ENCODE measurements at regions not wholly inside any gene's neighbourhood (a gene's known extent, or its start where the extent isn't known, plus 50 kb on each side); places are given as distances from the start of the nearest gene placed in this dataset.
"Not testable (repeated sequence)": the region's sequence is repeated elsewhere in the genome, so short reads cannot be mapped to it uniquely, and the experiment has no call there.

DNA sequence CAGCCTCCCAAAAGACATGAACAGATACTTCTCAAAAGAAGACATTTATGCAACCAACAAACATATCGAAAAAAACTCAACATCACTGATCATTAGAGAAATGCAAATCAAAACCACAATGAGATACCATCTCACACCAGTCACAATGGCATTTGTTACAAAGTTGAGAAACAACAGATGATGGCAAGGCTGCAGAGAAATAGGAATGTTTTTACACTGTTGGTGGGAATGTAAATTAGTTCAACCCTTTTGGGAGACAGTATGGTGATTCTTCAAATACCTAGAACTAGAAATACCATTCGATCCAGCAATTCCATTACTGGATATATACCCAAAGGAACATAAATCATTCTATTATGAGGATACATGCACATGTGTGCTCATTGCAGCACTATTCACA, 1349.2 kb upstream of the GJE1 start:
- DNase-seq, result not testable (repeated sequence)

DNA sequence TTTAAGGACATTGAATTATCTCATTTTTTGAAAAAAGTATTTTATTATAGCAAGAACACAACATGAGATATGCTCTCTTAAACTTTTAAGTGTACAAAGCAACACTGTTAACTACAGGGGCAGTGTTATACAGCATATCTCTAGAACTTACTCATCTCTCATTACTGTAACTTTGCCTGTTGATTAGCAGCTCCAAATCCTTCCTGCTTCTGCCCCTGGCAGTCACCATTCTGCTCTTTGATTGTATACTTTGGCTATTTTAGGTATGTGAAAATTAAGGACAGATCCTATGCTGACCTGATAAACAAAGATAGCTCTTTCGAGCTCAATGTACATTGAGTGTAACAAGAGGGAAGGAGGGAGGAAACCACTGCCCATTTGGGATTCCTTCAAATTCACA, 1349.8 kb upstream of the GJE1 start:
- DNase-seq, result no peak

DNA sequence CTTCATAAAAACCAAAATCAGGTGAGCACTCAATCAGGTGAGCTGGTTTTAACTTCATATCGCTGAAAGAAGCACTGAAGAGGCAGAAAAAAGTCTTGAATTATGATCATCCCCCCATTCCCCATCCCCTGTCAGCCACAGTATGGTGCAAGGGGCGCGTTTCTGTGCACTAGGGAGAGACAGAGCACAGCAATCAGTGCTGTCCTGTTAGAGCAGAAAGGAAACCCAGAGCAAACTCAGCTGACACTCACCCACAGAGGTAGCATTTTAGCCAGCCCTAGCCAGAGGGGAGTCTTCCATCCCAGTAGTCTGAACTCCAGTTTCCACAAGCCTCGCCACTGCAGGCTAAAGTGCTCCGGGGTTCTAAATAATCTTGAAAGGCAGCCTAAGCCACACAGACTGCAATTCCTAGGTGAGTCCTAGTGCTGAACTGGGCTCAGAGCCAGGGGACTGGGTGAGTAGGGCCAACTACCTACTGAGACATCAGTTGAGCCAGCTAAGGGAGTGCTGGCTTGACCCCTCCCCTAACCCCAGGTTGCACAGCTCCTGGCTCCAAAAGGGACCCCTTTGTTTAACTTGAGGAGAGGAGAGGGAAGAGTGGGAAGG, 1352.6 kb upstream of the GJE1 start:
- DNase-seq, result no peak

DNA sequence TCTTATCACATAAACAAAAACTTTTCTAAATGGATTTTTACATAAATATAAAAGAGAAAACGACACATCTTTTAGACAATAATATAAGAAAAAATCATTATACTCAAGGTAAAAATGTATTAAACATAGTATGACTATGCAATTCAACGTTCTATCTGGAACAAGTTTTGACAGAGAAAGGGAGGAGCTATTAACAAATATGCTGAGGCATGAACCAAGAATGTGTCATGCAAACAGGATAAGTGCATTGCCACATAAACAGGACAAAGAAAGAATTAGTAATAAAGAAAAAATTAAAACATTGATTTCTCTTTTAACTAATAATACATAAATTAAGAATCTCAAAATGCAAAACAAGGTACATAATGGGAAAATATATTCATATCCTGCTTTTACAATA, 1353.4 kb upstream of the GJE1 start:
- DNase-seq, result no peak

DNA sequence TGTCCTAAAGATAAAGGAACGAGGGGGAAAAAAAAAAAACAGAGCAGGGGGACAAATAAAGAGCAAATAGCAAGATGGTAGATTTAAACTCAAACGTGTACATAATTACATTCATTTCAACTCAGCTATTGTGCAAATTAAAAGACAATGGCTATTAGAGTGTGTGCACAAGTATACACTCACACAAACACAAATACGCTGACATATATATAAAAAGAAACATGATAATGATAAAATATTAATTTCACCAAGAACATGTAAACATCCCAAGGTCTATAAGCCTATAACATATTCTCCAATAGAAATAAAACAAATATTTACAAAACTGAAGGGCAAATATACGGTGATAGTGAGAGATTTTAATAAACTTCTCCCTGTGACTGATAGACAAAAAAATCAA, 1354.9 kb upstream of the GJE1 start:
- DNase-seq, result no peak

DNA sequence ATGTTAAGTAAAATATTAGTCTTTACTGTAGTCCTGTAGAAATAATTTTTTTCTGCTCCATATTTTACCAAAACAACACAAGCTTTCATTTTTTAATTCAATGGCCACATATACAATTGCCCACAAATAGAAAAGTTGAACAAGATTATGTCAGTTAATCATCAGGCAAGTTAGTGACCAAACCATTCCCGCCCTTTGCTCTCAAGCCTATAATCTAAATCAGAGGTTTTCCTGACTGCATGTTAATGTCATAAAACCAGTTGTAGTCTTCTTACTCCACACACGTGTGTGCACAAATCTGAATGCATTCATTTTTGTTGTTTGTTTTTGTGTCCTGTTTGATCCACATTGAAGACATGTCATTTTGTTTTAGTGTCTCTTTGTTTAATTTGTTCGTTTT, 1357.7 kb upstream of the GJE1 start:
- no peak for DNase-seq

DNA sequence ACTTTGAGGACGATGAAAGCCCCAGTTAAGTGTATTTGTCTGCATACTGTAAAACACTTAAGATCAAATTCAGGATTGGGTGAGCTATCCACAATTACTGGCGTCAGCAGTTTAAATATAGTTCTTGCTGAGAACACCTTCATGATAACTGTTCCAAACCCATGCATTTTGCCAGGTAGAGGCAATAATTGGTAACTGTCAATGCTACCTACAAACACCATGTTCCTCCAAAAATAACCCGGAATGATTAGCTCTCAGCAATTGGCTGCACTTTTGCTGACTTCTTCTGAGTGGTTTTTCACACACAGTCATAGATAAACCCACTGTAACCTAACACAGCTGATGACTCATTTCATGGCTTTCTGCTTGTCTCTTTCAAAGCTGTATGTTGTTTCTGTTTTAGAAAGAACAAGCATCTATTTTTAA, 1358.6 kb upstream of the GJE1 start:
- DNase-seq, result no peak

DNA sequence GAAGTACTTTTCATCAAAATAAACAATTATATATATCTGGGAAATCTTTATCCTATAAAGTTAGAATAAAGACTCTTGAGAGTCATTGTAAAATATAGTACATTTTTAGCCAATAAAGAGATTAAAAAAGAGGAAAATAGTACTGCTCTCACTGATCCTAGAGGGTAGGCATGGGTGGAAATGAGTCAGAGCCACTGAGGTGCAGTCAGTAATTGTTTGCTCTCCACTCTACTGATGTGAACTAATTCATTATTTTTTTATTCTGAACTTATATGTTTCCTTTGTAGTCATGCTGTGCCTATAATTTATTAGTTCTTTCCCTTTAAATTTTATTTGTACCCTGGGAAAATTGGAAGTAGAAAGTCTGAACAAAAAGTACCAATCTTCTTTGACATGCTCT, 1359.4 kb upstream of the GJE1 start:
- no peak for DNase-seq

DNA sequence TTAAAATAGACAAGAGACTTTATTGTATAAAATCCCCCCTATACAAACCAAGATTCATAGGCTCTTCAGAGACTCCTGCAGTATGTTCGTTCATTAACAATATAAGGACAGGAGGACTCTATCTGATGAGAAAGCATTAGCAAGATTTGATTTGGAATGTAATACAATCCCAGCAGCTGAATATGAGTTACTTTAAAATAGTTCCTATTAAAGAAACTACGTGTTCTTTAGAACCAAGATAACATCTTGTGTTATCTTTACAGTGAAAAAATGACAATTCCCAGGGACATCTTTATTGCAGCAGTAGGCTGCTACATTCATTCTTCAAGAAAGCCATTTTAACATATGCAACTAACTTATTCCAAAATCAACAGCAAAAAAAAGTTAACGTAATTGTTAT, 1360.1 kb upstream of the GJE1 start:
- DNase-seq, result no peak

DNA sequence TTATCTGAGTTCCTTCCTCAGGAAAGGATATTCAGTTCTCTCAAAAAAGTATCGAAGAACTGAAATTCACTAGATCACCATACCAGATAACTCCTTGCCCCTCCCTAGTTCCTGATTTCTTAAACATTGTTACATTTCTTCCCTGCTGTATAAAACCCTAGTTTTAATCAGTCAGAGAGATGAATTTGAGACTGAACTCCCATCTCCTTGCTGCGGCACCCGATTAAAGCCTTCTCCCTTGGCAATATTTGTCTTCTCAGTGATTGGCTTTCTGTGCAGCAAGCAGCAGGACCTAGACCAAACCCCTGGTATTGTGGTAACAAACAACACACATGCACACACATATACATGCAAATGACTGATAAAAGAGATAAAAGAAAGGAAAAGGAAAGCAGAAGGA, 1364.6 kb upstream of the GJE1 start:
- DNase-seq, result no peak

DNA sequence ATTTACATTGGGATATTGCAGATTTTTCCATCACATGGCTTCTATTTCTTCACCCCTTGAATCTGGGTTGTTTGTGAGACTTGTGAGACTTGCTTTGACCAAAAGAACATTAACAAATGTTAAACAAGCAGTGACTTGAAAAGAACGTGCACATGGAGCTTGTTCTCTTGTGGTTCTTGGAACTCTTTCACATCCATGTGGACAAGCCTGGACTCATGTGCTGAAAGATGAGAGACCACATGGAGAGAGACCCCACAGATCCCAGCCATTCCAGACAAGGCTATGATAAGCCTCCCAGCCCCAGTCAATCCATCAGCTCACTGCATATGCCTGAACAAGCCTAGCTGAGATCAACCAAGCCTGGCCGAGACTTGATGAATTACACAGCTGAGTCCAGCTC, 1365.7 kb upstream of the GJE1 start:
- DNase-seq, result no peak

DNA sequence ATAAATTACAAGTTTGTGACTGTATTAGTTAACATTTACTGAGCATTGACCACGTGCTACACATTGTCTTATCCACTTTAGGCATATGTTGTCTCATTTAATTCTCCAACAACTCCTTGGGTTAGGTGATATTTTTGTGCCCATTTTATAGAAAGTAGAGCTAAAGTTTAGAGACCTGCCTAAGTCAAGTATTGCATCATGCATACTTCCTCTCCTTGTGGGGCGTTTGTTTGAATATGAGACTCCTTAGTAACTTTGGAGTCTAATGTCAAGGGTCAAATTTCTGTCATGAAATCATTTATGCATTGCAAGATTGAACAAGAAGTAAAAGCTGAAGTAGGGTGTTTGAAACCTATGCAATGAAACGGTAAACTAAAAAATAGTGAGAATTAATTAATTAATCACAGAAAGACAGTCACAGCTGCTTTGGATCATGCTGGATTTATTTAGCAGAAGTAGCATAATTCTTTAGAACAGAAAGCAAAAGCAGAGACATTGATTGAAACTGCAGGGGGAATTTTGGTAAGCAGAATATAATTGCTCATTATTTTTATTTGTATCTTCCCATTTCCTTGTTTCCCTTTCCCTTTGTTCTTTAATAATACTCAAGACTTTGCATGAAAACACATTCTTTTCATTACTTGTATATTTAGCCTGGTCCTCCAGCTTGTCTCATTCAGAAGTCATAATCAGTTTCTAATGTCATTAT, 1374.4 kb upstream of the GJE1 start:
- no peak for DNase-seq

DNA sequence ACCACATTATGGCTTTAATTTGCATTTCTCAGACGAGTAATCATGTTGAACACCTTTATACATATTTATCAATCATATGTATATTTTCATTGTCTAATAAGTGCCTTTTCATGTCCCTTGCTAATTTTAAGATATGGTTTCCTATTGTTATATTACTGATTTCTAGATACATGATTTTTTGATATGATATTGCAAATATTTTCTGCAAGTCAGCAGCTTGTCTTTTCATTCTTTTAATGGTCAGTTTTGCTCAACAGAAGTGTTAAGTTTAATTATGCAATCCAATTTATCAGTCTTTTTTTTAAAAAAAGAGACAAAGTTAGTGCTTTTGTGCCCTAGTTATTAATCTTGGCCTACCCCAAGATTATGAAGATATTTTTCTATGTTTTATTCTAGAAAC, 1377.8 kb upstream of the CITED2 start:
- DNase-seq, result no peak

DNA sequence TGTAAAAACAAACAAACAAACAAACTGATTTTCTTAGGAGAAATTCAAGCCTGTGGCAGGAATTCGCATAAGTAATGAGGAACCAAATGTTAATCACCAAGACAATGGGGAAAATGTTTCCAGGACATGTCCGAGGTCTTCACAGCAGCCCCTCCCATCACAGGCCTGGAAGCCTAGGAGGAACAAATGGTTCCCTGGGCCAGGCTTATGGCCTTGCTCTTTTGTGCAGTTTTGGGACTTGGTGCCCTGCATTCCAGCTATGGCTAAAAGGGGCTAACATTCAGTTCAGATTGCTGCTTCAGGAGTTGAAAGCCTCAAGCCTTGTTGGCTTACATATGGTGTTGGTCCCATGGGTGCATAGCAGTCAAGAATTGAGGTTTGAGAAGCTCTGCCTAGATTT, 1372.7 kb upstream of the CITED2 start:
- no peak for DNase-seq

DNA sequence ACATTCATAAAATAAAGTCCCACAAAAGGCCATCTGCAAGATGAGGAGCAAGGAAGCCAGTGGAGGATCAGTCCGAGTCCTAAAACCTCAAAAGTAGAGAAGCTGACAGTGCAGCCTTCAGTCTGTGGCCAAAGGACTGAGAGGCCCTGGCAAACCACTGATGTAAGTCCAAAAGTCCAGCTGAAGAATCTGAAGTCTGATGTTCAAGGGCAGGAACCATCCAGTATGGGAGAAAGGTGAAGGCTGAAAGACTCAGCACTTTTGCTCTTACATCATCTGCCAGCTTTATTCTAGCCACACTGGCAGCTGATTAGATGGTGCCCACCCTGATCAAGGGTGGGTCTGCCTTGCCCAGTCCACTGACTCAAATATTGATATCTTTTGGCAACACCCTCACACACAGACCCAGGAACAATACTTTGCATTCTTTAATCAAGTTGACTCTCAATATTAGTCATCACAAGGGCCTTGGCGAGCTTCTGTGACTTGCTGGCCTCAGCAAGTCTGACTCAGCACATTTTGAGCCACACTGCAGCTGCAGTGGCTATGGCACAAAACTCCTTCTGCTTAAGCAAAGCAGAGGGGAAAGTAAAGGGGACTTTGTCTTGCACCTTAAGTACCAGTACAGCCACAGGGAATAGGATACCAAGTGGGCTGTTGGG, 1370.3 kb upstream of the CITED2 start:
- DNase-seq, result no peak

DNA sequence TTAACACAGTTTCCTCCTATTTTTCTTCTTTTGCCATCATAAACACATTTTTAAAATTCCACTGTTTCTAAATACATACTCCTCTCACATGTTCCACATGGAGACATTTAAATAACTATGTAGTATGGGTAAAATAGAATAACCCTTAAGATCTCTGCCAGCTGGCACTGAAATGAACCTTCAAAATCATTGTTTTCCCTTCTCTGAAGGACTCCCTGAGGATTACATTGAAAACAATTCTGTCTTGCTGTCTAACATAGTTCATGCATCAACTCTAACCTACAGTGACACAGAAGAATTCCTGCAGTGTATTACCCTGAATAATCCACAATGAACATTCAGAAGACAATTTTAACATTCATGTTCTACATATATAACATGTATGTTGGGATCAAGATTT, 1361.8 kb upstream of the CITED2 start:
- no peak for DNase-seq

DNA sequence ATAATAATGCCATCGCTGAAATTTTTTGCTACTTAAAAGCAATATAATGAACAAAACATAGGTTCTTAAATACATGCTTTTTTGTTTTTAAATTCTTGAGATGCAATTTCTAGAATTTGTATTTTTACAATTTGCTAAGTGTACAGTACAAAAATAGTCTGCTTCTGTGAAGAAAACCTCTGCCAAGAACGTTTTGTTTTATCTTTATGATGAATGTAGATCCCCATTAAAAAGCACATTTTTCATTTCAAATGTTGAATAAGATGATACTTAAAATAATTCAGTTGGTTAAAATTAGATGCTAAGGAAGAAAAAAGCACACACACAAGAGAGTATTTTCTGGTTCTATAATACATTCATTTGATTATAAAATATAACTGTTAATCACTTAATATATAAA, 1358.5 kb upstream of the CITED2 start:
- no peak for DNase-seq

DNA sequence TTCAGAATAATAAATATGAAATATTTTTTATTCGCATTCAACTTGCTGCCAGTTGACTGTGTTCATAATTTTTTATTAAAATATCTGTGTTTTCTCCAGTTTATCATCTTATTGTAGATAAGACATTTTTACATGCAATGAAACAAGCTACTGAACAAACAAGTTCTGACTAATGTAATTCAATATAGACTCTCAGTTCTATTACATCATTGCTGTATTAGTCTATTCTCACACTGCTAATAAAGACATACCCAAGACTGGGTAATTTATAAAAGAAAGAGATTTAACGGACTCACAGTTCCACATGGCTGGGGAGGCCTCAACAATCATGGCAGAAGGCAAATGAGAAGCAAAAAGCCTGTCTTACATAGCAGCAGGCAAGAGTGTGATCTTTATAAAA, 1357.7 kb upstream of the CITED2 start:
- no peak for DNase-seq

DNA sequence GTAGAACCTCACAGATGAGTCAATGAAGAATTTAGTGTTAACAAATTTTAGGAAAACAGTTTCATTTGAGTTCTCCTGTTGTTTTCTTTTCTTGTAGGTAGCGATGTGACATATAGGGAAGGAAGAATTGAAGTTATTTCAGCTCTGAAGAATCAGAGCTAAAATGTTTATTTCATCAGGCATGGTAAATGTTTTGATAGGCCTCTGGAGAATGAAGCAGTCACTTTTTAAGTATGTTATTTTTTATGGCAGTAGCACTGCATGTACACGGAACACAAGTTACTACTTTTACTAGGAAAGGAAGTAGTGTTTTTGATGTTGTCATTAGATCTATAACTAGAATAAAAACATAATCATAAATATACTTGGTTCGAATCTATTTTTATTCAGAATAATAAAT, 1357.3 kb upstream of the CITED2 start:
- DNase-seq, result no peak

DNA sequence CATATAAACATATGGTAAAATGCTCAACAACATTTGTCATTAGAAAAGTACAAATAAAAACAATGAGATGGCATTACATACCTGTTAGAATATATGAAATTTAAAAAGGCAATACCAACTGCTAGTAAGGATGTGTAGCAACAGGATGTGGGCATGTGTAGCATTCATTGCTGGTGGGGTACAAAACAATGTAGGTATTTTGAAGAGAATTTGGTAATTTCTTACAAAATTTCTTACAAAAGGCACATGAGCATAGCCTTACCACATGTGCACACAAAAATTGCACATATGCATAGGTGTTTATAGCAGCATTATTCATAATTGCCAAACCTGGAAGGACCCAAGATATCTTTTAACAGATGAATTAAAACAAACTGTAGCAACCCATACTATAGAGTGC, 1355.1 kb upstream of the CITED2 start:
- no peak for DNase-seq

DNA sequence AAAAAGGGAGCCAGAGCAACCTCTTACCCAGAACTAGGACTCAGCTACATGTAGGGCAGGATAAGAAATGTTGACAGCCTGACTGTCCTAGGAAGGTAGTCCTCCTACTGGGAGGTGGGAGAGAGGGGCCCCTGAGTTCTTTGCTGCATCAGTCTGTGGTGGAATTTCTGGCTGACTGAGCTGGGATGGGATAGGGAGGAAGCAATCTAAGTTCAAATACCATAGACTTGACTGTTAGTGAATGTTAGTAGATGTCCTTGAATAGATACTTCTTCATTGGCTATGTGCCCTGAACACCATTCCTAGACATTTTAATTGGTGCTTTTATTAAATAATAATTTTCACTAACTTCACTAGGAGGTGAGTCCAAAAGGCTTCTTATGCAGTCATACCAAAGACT, 1343.6 kb upstream of the CITED2 start:
- no peak for DNase-seq

DNA sequence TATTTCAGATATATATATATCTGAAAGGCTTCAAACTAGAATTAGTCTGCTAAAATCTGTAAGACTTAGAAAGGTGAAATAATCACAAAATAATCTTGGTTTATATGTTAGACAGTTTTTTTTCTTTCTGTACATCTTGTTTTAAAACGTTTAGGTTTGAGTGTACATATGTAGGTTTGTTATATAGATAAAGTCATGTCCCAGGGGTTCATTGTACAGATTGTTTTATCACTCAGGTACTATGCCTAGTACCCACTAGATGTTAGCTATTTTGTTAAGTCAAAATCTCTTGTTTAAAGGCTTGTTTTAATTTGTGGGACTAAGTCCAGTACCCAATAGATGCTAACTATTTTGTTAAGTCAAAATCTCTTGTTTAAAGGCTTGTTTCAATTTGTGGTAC, 1339.0 kb upstream of the CITED2 start:
- no peak for DNase-seq

DNA sequence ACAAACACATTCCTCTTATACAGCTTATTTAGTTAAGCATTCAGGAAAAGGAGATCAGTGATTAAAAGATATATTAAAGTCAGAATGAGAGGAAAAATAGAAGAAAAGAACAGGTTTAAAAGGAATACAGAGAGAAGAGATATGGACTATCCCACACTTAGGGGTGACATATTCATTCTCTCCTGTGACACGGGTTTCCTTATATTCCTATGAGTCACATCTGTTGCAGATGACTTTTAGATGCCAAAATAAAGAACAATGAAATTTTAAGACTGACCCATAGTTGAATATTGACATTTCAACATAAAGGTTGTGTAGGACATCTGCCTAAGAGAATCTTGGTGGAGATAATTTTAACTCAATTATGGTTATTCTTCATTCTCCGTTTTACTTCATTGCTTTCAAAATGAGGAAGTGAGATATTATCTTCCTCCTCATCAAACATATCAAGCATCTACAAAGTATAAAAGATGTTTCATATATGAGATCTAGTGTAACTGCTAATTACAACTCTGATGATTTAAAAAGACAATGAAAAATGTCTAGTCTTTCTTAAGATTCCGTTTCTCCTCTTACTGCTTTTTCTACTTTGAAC, 1336.7 kb upstream of the CITED2 start:
- no peak for DNase-seq

DNA sequence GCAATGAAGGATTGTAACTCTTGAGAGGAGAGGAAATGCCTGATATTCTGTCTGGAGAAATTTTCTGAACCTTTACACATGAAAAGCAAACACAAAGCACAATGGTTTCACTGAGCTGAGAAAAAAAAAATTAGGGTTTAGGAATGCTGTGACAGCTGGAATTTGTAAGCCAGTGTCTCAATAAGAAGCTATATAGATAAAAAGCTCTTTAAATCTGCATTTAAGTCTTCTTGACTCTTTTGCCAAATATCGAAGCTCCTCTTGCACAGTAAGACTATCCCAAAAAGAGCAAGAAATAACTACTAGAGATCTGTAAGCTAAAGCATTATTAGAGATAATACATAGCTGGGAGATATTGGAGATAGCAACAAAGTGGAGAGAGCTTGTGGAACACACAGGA, 1334.0 kb upstream of the CITED2 start:
- no peak for DNase-seq
